Duodenal mucosa (tissue), 2 donors: ENCODE measurements at regions not wholly inside any gene's neighbourhood (a gene's known extent, or its start where the extent isn't known, plus 50 kb on each side); places are given as distances from the start of the nearest gene placed in this dataset.
"Not testable (repeated sequence)": the region's sequence is repeated elsewhere in the genome, so short reads cannot be mapped to it uniquely, and the experiment has no call there.

Source experiments
- H3K27ac ChIP-seq: one replicate; pipeline ENCODE4 v1.7.0; 2013; ENCODE audit warnings: low read depth, low read length
- H3K27me3 ChIP-seq, 2 donors: one replicate each; pipeline ENCODE4 v1.7.0; 2013; ENCODE audit warnings: low read length in 2 of 2, control low read depth in 1 of 2; ENCODE audit not compliant: insufficient read depth in 2 of 2, control insufficient read depth in 1 of 2
- H3K36me3 ChIP-seq, 2 donors: one replicate each; pipeline ENCODE4 v1.7.0; 2013; ENCODE audit warnings: low read length in 2 of 2, control low read depth in 1 of 2; ENCODE audit not compliant: insufficient read depth in 2 of 2, control insufficient read depth in 1 of 2
- H3K4me1 ChIP-seq, 2 donors: one replicate each; pipeline ENCODE4 v1.7.0; 2013; ENCODE audit warnings: low read length in 2 of 2, control low read depth in 1 of 2; ENCODE audit not compliant: insufficient read depth in 2 of 2, control insufficient read depth in 1 of 2
- H3K4me3 ChIP-seq, 2 donors: one replicate each; pipeline ENCODE4 v1.7.0; 2013; ENCODE audit warnings: low read length in 2 of 2, low read depth in 1 of 2
- H3K9ac ChIP-seq, 2 donors: one replicate each; pipeline ENCODE4 v1.7.0; 2013; ENCODE audit warnings: low read length in 2 of 2, low read depth in 1 of 2
- H3K9me3 ChIP-seq, 2 donors: one replicate each; pipeline ENCODE4 v1.7.0; 2013; ENCODE audit warnings: low read length in 2 of 2, control low read depth in 1 of 2; ENCODE audit not compliant: control insufficient read depth in 1 of 2

GRCh38 chr4:127327491-127327890 lies 305.3 kb upstream of the INTU start:
- no peak overlapping the region for H3K27ac ChIP-seq
- peaks cover 0 to 18% of the 10 kb centered on the region in 2 donors for H3K9me3 ChIP-seq
- H3K27me3 ChIP-seq, result no peaks in the 10 kb centered on the region
- H3K4me3 ChIP-seq, result no peak overlapping the region
- no peaks in the 10 kb centered on the region for H3K4me1 ChIP-seq
- no peak overlapping the region for H3K9ac ChIP-seq
- H3K36me3 ChIP-seq, result no peaks in the 10 kb centered on the region

GRCh38 chr4:127335073-127335620 lies 297.6 kb upstream of the INTU start:
- Histone ChIP-seq H3K9ac (no peak overlapping the region), H3K4me1 (no peaks in the 10 kb centered on the region), H3K9me3 (no peaks in the 10 kb centered on the region), H3K4me3 (no peak overlapping the region), H3K27me3 (no peaks in the 10 kb centered on the region), H3K27ac (no peak overlapping the region), H3K36me3 (no peaks in the 10 kb centered on the region)

- Histone ChIP-seq H3K9ac (no peak overlapping the region), H3K36me3 (no peaks in the 10 kb centered on the region), H3K4me3 (no peak overlapping the region), H3K27me3 (no peaks in the 10 kb centered on the region), H3K9me3 (no peaks in the 10 kb centered on the region), H3K4me1 (no peaks in the 10 kb centered on the region), H3K27ac (no peak overlapping the region)
Observed at GRCh38 chr4:127335732-127336131, 297.0 kb upstream of the INTU start.

GRCh38 chr4:127343123-127343522 lies 289.6 kb upstream of the INTU start:
- H3K4me3 ChIP-seq, H3K27ac ChIP-seq, H3K36me3 ChIP-seq: not testable (repeated sequence)

GRCh38 chr4:127344071-127344470 lies 288.7 kb upstream of the INTU start:
- Histone ChIP-seq H3K4me1 (no peaks in the 10 kb centered on the region), H3K9me3 (peaks cover 0 to 3% of the 10 kb centered on the region in 2 donors), H3K36me3 (no peaks in the 10 kb centered on the region), H3K4me3 (no peak overlapping the region), H3K27me3 (no peaks in the 10 kb centered on the region), H3K27ac (no peak overlapping the region), H3K9ac (no peak overlapping the region)

More at GRCh38 chr4:127343123-127343522, 289.6 kb upstream of the INTU start:
- not testable (repeated sequence) for H3K9me3 ChIP-seq, H3K9ac ChIP-seq, H3K4me1 ChIP-seq, H3K27me3 ChIP-seq

- no peak overlapping the region for H3K4me3 ChIP-seq
- H3K27me3 ChIP-seq, result no peaks in the 10 kb centered on the region
- no peak overlapping the region for H3K27ac ChIP-seq
- H3K9ac ChIP-seq, result no peak overlapping the region
- H3K4me1 ChIP-seq, result no peaks in the 10 kb centered on the region
- peaks cover 0 to 3% of the 10 kb centered on the region in 2 donors for H3K9me3 ChIP-seq
- H3K36me3 ChIP-seq, result no peaks in the 10 kb centered on the region
Observed at GRCh38 chr4:127347936-127348335, 284.8 kb upstream of the INTU start.

GRCh38 chr4:127352220-127353113 lies 280.3 kb upstream of the INTU start:
- H3K4me3 ChIP-seq, result no peak overlapping the region
- H3K36me3 ChIP-seq, result no peaks in the 10 kb centered on the region
- H3K9me3 ChIP-seq, result peaks cover 0 to 3% of the 10 kb centered on the region in 2 donors
- H3K9ac ChIP-seq, result no peak overlapping the region
- no peaks in the 10 kb centered on the region for H3K4me1 ChIP-seq
- H3K27ac ChIP-seq, result no peak overlapping the region
- no peaks in the 10 kb centered on the region for H3K27me3 ChIP-seq

GRCh38 chr4:127355743-127356142 lies 277.0 kb upstream of the INTU start:
- no peaks in the 10 kb centered on the region for H3K27me3 ChIP-seq
- H3K9ac ChIP-seq, result no peak overlapping the region
- H3K27ac ChIP-seq, result no peak overlapping the region
- no peaks in the 10 kb centered on the region for H3K36me3 ChIP-seq
- no peak overlapping the region for H3K4me3 ChIP-seq
- H3K9me3 ChIP-seq, result no peaks in the 10 kb centered on the region
- no peaks in the 10 kb centered on the region for H3K4me1 ChIP-seq

GRCh38 chr4:127357765-127358164 lies 275.0 kb upstream of the INTU start:
- Histone ChIP-seq H3K4me1 (no peaks in the 10 kb centered on the region), H3K27ac (no peak overlapping the region), H3K4me3 (no peak overlapping the region), H3K36me3 (no peaks in the 10 kb centered on the region), H3K9ac (no peak overlapping the region), H3K9me3 (no peaks in the 10 kb centered on the region), H3K27me3 (no peaks in the 10 kb centered on the region)

GRCh38 chr4:127362686-127363085 lies 270.1 kb upstream of the INTU start:
- Histone ChIP-seq H3K27me3 (no peaks in the 10 kb centered on the region), H3K36me3 (no peaks in the 10 kb centered on the region), H3K4me3 (no peak overlapping the region), H3K4me1 (no peaks in the 10 kb centered on the region), H3K9ac (no peak overlapping the region), H3K27ac (no peak overlapping the region), H3K9me3 (no peaks in the 10 kb centered on the region)
